WTC11 (cell line): ENCODE measurements at regions not wholly inside any gene's neighbourhood (a gene's known extent, or its start where the extent isn't known, plus 50 kb on each side); places are given as distances from the start of the nearest gene placed in this dataset.

Source experiments
- ATAC-seq: fragments of 200-7000 bp; cut with Tn5 transposase; 2 replicates; pipeline ENCODE4 v1.10.0; 2021; ENCODE audit warnings: mild to moderate bottlenecking, moderate library complexity
- CTCF ChIA-PET: fragments of 300-600 bp; sonication (Branson Sonifier 250); formaldehyde crosslinking; loops from one replicate; lab custom pipeline; 2021; ENCODE audit warnings: antibody characterized with exemption; lab: Charles Lee
- POLR2A ChIA-PET: fragments of 350-600 bp; sonication (Branson Sonifier 250); formaldehyde crosslinking; loops from one replicate; lab custom pipeline; 2021; ENCODE audit warnings: antibody characterized with exemption; lab: Charles Lee
- DNase-seq: peaks from one replicate; pipeline ENCODE4 v3.0.0; 2021; ENCODE audit warnings: low spot score
- H3K27ac Mint-ChIP-seq: 2 replicates; pipeline ENCODE4 v1.8.0; 2021; ENCODE audit warnings: mixed read lengths
- H3K27me3 Mint-ChIP-seq: 2 replicates; pipeline ENCODE4 v1.8.0; 2021; ENCODE audit warnings: low read depth, mild to moderate bottlenecking, moderate library complexity, mixed read lengths
- H3K36me3 Mint-ChIP-seq: 2 replicates; pipeline ENCODE4 v1.8.0; 2021; ENCODE audit warnings: mixed read lengths
- H3K4me1 Mint-ChIP-seq: 2 replicates; pipeline ENCODE4 v1.8.0; 2022; ENCODE audit warnings: mixed read lengths
- H3K4me3 Mint-ChIP-seq: 2 replicates; pipeline ENCODE4 v1.8.0; 2021; ENCODE audit warnings: mild to moderate bottlenecking, moderate library complexity, mixed read lengths
- H3K9me3 Mint-ChIP-seq: 2 replicates; pipeline ENCODE4 v1.8.0; 2021; ENCODE audit warnings: mixed read lengths
- ATF3 ChIP-seq: sonication (generic); formaldehyde crosslinking; conservative IDR thresholded peaks from 2 replicates; pipeline ENCODE4 v1.8.1; 2022; ENCODE audit warnings: mild to moderate bottlenecking, missing genetic modification reagents
- CBFB ChIP-seq: sonication (generic); formaldehyde crosslinking; IDR thresholded peaks from 2 replicates; pipeline ENCODE4 v1.8.1; 2022; ENCODE audit warnings: mild to moderate bottlenecking, low read depth, missing genetic modification reagents
- CREB1 ChIP-seq: sonication (generic); formaldehyde crosslinking; IDR thresholded peaks from 2 replicates; pipeline ENCODE4 v1.8.0; 2023; ENCODE audit warnings: mild to moderate bottlenecking, missing genetic modification reagents
- E2F1 ChIP-seq: sonication (generic); formaldehyde crosslinking; IDR thresholded peaks from 2 replicates; pipeline ENCODE4 v1.8.0; 2022; ENCODE audit warnings: mild to moderate bottlenecking, missing genetic modification reagents
- E2F4 ChIP-seq: sonication (generic); formaldehyde crosslinking; IDR thresholded peaks from 2 replicates; pipeline ENCODE4 v1.8.1; 2022; ENCODE audit warnings: low read depth, mild to moderate bottlenecking, moderate library complexity, missing genetic modification reagents, borderline replicate concordance
- ELF4 ChIP-seq: sonication (generic); formaldehyde crosslinking; IDR thresholded peaks from 2 replicates; pipeline ENCODE4 v1.8.1; 2022; ENCODE audit warnings: low read depth, mild to moderate bottlenecking, moderate library complexity, missing genetic modification reagents
- ETV6 ChIP-seq: sonication (generic); formaldehyde crosslinking; IDR thresholded peaks from 2 replicates; pipeline ENCODE4 v1.8.1; 2022; ENCODE audit warnings: mild to moderate bottlenecking, missing genetic modification reagents
- FOXK1 ChIP-seq: sonication (generic); formaldehyde crosslinking; IDR thresholded peaks from 2 replicates; pipeline ENCODE4 v1.8.0; 2022; ENCODE audit warnings: mild to moderate bottlenecking, moderate library complexity, missing genetic modification reagents
- FOXP4 ChIP-seq: sonication (generic); formaldehyde crosslinking; IDR thresholded peaks from 2 replicates; pipeline ENCODE4 v1.8.0; 2022; ENCODE audit warnings: mild to moderate bottlenecking, missing genetic modification reagents
- GRHL2 ChIP-seq: fragments of 250-450 bp; sonication (Bioruptor Pico); IDR thresholded peaks from 2 replicates; pipeline ENCODE4 v1.8.0; 2022; ENCODE audit warnings: mild to moderate bottlenecking, moderate library complexity; ENCODE audit not compliant: insufficient replicate concordance, severe bottlenecking
- HMGA2 ChIP-seq: fragments of 250-450 bp; sonication (Bioruptor Pico); IDR thresholded peaks from 2 replicates; pipeline ENCODE4 v1.4.0; 2021; ENCODE audit warnings: mild to moderate bottlenecking, moderate library complexity
- HMGXB4 ChIP-seq: sonication (generic); formaldehyde crosslinking; IDR thresholded peaks from 2 replicates; pipeline ENCODE4 v1.8.1; 2023; ENCODE audit warnings: mild to moderate bottlenecking, moderate library complexity, missing genetic modification reagents
- PRDM15 ChIP-seq: sonication (generic); formaldehyde crosslinking; IDR thresholded peaks from 2 replicates; pipeline ENCODE4 v1.8.0; 2022; ENCODE audit warnings: missing genetic modification reagents
- TP53 ChIP-seq: sonication (generic); formaldehyde crosslinking; IDR thresholded peaks from 2 replicates; pipeline ENCODE4 v1.8.1; 2023; ENCODE audit warnings: mild to moderate bottlenecking, missing genetic modification reagents
- ZNF425 ChIP-seq: fragments of 250-450 bp; sonication (Bioruptor Pico); conservative IDR thresholded peaks from 2 replicates; pipeline ENCODE4 v1.9.0; 2021; ENCODE audit warnings: mild to moderate bottlenecking
- ZNF512 ChIP-seq: sonication (generic); formaldehyde crosslinking; IDR thresholded peaks from 2 replicates; pipeline ENCODE4 v1.8.1; 2022; ENCODE audit warnings: missing genetic modification reagents, borderline replicate concordance

GRCh38 chr1:98268316-98268715 is 347.5 kb upstream of the DPYD start (continued):
- no peak for TF ChIP-seq FOXP4 (CRISPR knock-in tag)
- TF ChIP-seq GRHL2 (CRISPR knock-in tag), result no peak
- TF ChIP-seq, all 79 proteins: peak for 0

GRCh38 chr1:98267423-98267822 is 346.6 kb upstream of the DPYD start:
- POLR2A ChIA-PET, result no interaction called here
- H3K9me3 Mint-ChIP-seq, result peaks cover 13% of the 10 kb centered on the region; the same call in 1 of the 2 replicates

More at GRCh38 chr1:98267423-98267822, 346.6 kb upstream of the DPYD start:
- DNase-seq (no peak), ATAC-seq (no peak)
- Mint-ChIP-seq H3K27ac (no peak overlapping the region), H3K4me1 (peaks cover 3% of the 10 kb centered on the region), H3K27me3 (no peaks in the 10 kb centered on the region), H3K4me3 (no peak overlapping the region), H3K36me3 (no peaks in the 10 kb centered on the region)
- CTCF ChIA-PET, result no interaction called here
- TF ChIP-seq E2F4 (no peak), HMGA2 (CRISPR knock-in tag) (no peak), HMGXB4 (CRISPR knock-in tag) (no peak), ATF3 (no peak), ETV6 (CRISPR knock-in tag) (no peak), FOXK1 (CRISPR knock-in tag) (no peak), PRDM15 (CRISPR knock-in tag) (no peak), CBFB (no peak), CREB1 (no peak), TP53 (CRISPR knock-in tag) (no peak), E2F1 (CRISPR knock-in tag) (no peak), ZNF425 (CRISPR knock-in tag) (no peak), ZNF512 (CRISPR knock-in tag) (no peak), ELF4 (no peak)
